Activated CD8-positive, alpha-beta memory T cell treated with anti-CD3 and anti-CD28 coated beads for 48 hours (primary cell): ENCODE measurements at regions not wholly inside any gene's neighbourhood (a gene's known extent, or its start where the extent isn't known, plus 50 kb on each side); places are given as distances from the start of the nearest gene placed in this dataset.
A peak's percentile ranks its signal among the peaks of the same experiment; 100 is the strongest.
"Not testable (repeated sequence)": the region's sequence is repeated elsewhere in the genome, so short reads cannot be mapped to it uniquely, and the experiment has no call there.

Experiments used
- DNase-seq, 3 experiments: peaks; one replicate each; pipeline ENCODE4 v3.0.0-alpha.2; 2020; ENCODE audit warnings: low read depth in 2 of 3, low spot score in 2 of 3

GRCh38 chr22:22716136-22716665, 71.8 kb downstream of the GGTLC2 start:
- DNase-seq, result no peak

- DNase-seq, result no peak
These were observed 73.2 kb downstream of the GGTLC2 start for GRCh38 chr22:22717664-22718063.

- peak in 2 of 3 experiments; percentile 7 to 25 for DNase-seq
These were observed 75.8 kb downstream of the GGTLC2 start for GRCh38 chr22:22720201-22720723.

GRCh38 chr22:22720724-22721261, 76.4 kb downstream of the GGTLC2 start:
- no peak for DNase-seq

- peak in 2 of 3 experiments; percentile 33 to 38 for DNase-seq
These were observed 77.4 kb downstream of the GGTLC2 start for GRCh38 chr22:22721681-22722354.

GRCh38 chr22:22728382-22728781, 84.0 kb downstream of the GGTLC2 start:
- no peak for DNase-seq

GRCh38 chr22:22730655-22731373, 86.4 kb downstream of the GGTLC2 start:
- no peak for DNase-seq

- no peak for DNase-seq
These were observed 86.9 kb downstream of the GGTLC2 start for GRCh38 chr22:22731374-22731676.

- DNase-seq, result not testable (repeated sequence)
These were observed 88.6 kb downstream of the GGTLC2 start for GRCh38 chr22:22733006-22733405.

- no peak for DNase-seq
These were observed 89.5 kb downstream of the GGTLC2 start for GRCh38 chr22:22733881-22734373.

- DNase-seq, result not testable (repeated sequence)
These were observed 90.2 kb downstream of the GGTLC2 start for GRCh38 chr22:22734395-22735272.

- not testable (repeated sequence) for DNase-seq
These were observed 90.9 kb downstream of the GGTLC2 start for GRCh38 chr22:22735276-22735675.

GRCh38 chr22:22735695-22736611, 91.5 kb downstream of the GGTLC2 start:
- no peak for DNase-seq

GRCh38 chr22:22737590-22737989, 93.2 kb downstream of the GGTLC2 start:
- DNase-seq, result no peak

- DNase-seq, result no peak
These were observed 94.7 kb downstream of the GGTLC2 start for GRCh38 chr22:22738959-22739585.

GRCh38 chr22:22740560-22741276, 96.3 kb downstream of the GGTLC2 start:
- DNase-seq, result no peak

- no peak for DNase-seq
These were observed 97.4 kb downstream of the GGTLC2 start for GRCh38 chr22:22741843-22742242.

GRCh38 chr22:22742641-22743040, 98.2 kb downstream of the GGTLC2 start:
- DNase-seq, result no peak
